GM12878 (cell line): ENCODE measurements at regions not wholly inside any gene's neighbourhood (a gene's known extent, or its start where the extent isn't known, plus 50 kb on each side); places are given as distances from the start of the nearest gene placed in this dataset.

Source experiments
- ATAC-seq: fragments of 200-7000 bp; cut with Tn5 transposase; 3 replicates; pipeline ENCODE4 v1.9.1; 2020; ENCODE audit warnings: mild to moderate bottlenecking, moderate library complexity
- BruUV-seq: library from RNA; stranded (reverse); fragments of 400-500 nt; replicated peaks from 2 replicates; lab custom pipeline; 2021; lab: Mats Ljungman, UMichigan
- CTCF ChIA-PET: fragments of 300-600 bp; sonication (Branson Sonifier 250); formaldehyde crosslinking; extraction: SDS; loops from one replicate; lab custom pipeline; 2021; ENCODE audit warnings: inconsistent platforms; lab: Yijun Ruan, JAX
- POLR2A ChIA-PET: fragments of 350-600 bp; formaldehyde crosslinking; extraction: SDS; loops from one replicate; lab custom pipeline; 2021; ENCODE audit warnings: inconsistent platforms; lab: Charles Lee
- RAD21 ChIA-PET: fragments of 300-600 bp; sonication (Branson Sonifier 250); formaldehyde crosslinking; loops from one replicate; lab custom pipeline; 2023; ENCODE audit warnings: antibody characterized with exemption; ENCODE audit not compliant: unreplicated experiment; lab: Charles Lee
- SMC1A ChIA-PET: fragments of 300-600 bp; sonication (Branson Sonifier 250); formaldehyde crosslinking; loops from one replicate; lab custom pipeline; 2023; ENCODE audit not compliant: unreplicated experiment, uncharacterized antibody; lab: Charles Lee
- DNase-seq: peaks from one replicate; pipeline ENCODE4 v3.0.0-alpha.2; 2011; ENCODE audit warnings: low read depth, low spot score
- FAIRE-seq: peaks from 3 replicates; lab custom pipeline; 2011; peaks lifted over from hg19 to GRCh38; lab: Jason Lieb, UNC
- H2AFZ ChIP-seq: 2 replicates; pipeline ENCODE4 v1.6.0; 2011; ENCODE audit warnings: low read depth, low read length, control low read depth; ENCODE audit not compliant: control insufficient read depth
- H3K27ac ChIP-seq: 2 replicates; pipeline ENCODE4 v1.5.1; 2011; ENCODE audit warnings: control low read depth; ENCODE audit not compliant: control insufficient read depth, insufficient read depth
- H3K27me3 ChIP-seq, 2 experiments: replicated peaks in 1 of 2; 2 replicates each; pipeline versions ENCODE4 v1.6.0 to v1.6.1; 2011; ENCODE audit warnings: low read length in 1 of 2; ENCODE audit not compliant: control insufficient read depth in 2 of 2, insufficient read depth in 2 of 2
- H3K36me3 ChIP-seq, 2 experiments: 2 replicates each; pipeline ENCODE4 v1.5.1; 2011; ENCODE audit warnings: low read length in 1 of 2; ENCODE audit not compliant: control insufficient read depth in 2 of 2, insufficient read depth in 2 of 2
- H3K4me1 ChIP-seq: 2 replicates; pipeline ENCODE4 v1.6.1; 2011; ENCODE audit warnings: mild to moderate bottlenecking, low read length, moderate library complexity, mixed read lengths; ENCODE audit not compliant: control insufficient read depth, insufficient read depth
- H3K4me2 ChIP-seq: 2 replicates; pipeline ENCODE4 v1.6.0; 2011; ENCODE audit warnings: control low read depth; ENCODE audit not compliant: control insufficient read depth, insufficient read depth
- H3K4me3 ChIP-seq: fragments of 200-600 bp; sonication (generic); 2 replicates; pipeline ENCODE4 v1.5.1; 2016
- H3K79me2 ChIP-seq: 2 replicates; pipeline ENCODE4 v1.6.0; 2011; ENCODE audit warnings: low read length; ENCODE audit not compliant: control insufficient read depth, insufficient read depth
- H3K9ac ChIP-seq: 2 replicates; pipeline ENCODE4 v1.8.0; 2011; ENCODE audit warnings: low read length, control low read depth, mixed read lengths; ENCODE audit not compliant: control insufficient read depth, insufficient read depth
- H3K9me3 ChIP-seq: replicated peaks from 3 replicates; pipeline ENCODE4 v1.5.1; 2011; ENCODE audit warnings: mild to moderate bottlenecking, low read length; ENCODE audit not compliant: control insufficient read depth, insufficient read depth
- H4K20me1 ChIP-seq: 2 replicates; pipeline ENCODE4 v1.6.0; 2011; ENCODE audit not compliant: control insufficient read depth, insufficient read depth
- BACH1 ChIP-seq: fragments of 450-650 bp; IDR thresholded peaks from 2 replicates; pipeline ENCODE4 v1.6.1; 2017; ENCODE audit warnings: mild to moderate bottlenecking, borderline replicate concordance
- GATAD2B ChIP-seq: fragments of 450-650 bp; conservative IDR thresholded peaks from 2 replicates; pipeline ENCODE4 v1.6.1; 2017; ENCODE audit warnings: low read depth, mild to moderate bottlenecking, moderate library complexity
- IRF5 ChIP-seq: fragments of 450-650 bp; IDR thresholded peaks from 2 replicates; pipeline ENCODE4 v1.6.1; 2017; ENCODE audit warnings: borderline replicate concordance
- KAT2A ChIP-seq: conservative IDR thresholded peaks from 2 replicates; pipeline ENCODE4 v1.6.1; 2011; ENCODE audit warnings: low read depth, low read length; ENCODE audit not compliant: control insufficient read depth
- LARP7 ChIP-seq: fragments of 450-650 bp; IDR thresholded peaks from 2 replicates; pipeline ENCODE4 v1.6.1; 2017; ENCODE audit warnings: mild to moderate bottlenecking
- MLLT1 ChIP-seq: fragments of 450-650 bp; IDR thresholded peaks from 2 replicates; pipeline ENCODE4 v1.6.1; 2016; ENCODE audit warnings: mild to moderate bottlenecking
- MTA2 ChIP-seq: fragments of 450-650 bp; IDR thresholded peaks from 2 replicates; pipeline ENCODE4 v1.6.1; 2016; ENCODE audit warnings: low read depth, mild to moderate bottlenecking, moderate library complexity
- NKRF ChIP-seq: fragments of 450-650 bp; conservative IDR thresholded peaks from 2 replicates; pipeline ENCODE4 v1.6.1; 2017; ENCODE audit warnings: mild to moderate bottlenecking, moderate library complexity
- PAX8 ChIP-seq: fragments of 450-650 bp; IDR thresholded peaks from 2 replicates; pipeline ENCODE4 v1.6.1; 2017; ENCODE audit warnings: mild to moderate bottlenecking, moderate library complexity
- PBX3 ChIP-seq: IDR thresholded peaks from 2 replicates; pipeline ENCODE4 v1.6.1; 2011; ENCODE audit warnings: mild to moderate bottlenecking, low read depth, low read length, moderate library complexity; ENCODE audit not compliant: insufficient replicate concordance
- SREBF2 ChIP-seq: IDR thresholded peaks from 2 replicates; pipeline ENCODE4 v1.6.1; 2012; ENCODE audit warnings: mild to moderate bottlenecking, low read length
- TBL1XR1 ChIP-seq: IDR thresholded peaks from 2 replicates; pipeline ENCODE4 v1.6.1; 2012; ENCODE audit warnings: low read depth, low read length, improper control_type of control experiment
- USF1 ChIP-seq: IDR thresholded peaks from 2 replicates; pipeline ENCODE4 v1.6.1; 2011; ENCODE audit warnings: borderline replicate concordance, low read depth, mild to moderate bottlenecking, moderate library complexity, mixed read lengths, low read length; ENCODE audit not compliant: insufficient read depth; ENCODE audit errors: extremely low read length
- YBX1 ChIP-seq: fragments of 450-650 bp; IDR thresholded peaks from 2 replicates; pipeline ENCODE4 v1.6.1; 2016; ENCODE audit warnings: antibody characterized with exemption
- ZBTB33 ChIP-seq: fragments of 450-650 bp; IDR thresholded peaks from 2 replicates; pipeline ENCODE4 v1.6.1; 2017; ENCODE audit warnings: mild to moderate bottlenecking
- ZNF274 ChIP-seq: IDR thresholded peaks from one replicate; pipeline ENCODE4 v1.8.0; 2011; ENCODE audit not compliant: insufficient read length, insufficient read depth
- WGBS: methylation state at CpG from one replicate; pipeline ENCODE4 v1.1.6; 2016; ENCODE audit warnings: low lambda C conversion rate; ENCODE audit not compliant: insufficient replicate concordance, insufficient coverage; ENCODE audit errors: missing lambda C conversion rate; 5-methylcytosine and 5-hydroxymethylcytosine counted together
- in situ Hi-C: fragments of 300-500 bp; cut with MboI; formaldehyde crosslinking; loops from 9 replicates; pipeline ENCODE4 v1.14.3; 2018; ENCODE audit warnings: mixed read lengths
- intact Hi-C: fragments of 100-400 bp; cut with micrococcal nuclease; formaldehyde crosslinking; loops from one replicate; pipeline ENCODE4 v1.14.2; 2022; ENCODE audit not compliant: unreplicated experiment

- no peaks in the 10 kb centered on the region for H3K36me3 ChIP-seq
- CTCF ChIA-PET = interaction anchor here (1.8 kb wide), 1 partner anchor 28 kb away, joined by 4 read pairs; no protein-coding TSS in a partner anchor
- no peak for TF ChIP-seq YBX1
- TF ChIP-seq ZNF274 = no peak
- no peak for TF ChIP-seq MTA2
- TF ChIP-seq GATAD2B = no peak
- TF ChIP-seq IRF5 = no peak
- TF ChIP-seq TBL1XR1 = no peak
- no peak for TF ChIP-seq PAX8
- no peak for TF ChIP-seq KAT2A
- no peak for TF ChIP-seq NKRF
- no peak for TF ChIP-seq ZBTB33
- no peak for TF ChIP-seq BACH1
- no peak for TF ChIP-seq SREBF2
- no peak for TF ChIP-seq LARP7
- TF ChIP-seq MLLT1 = no peak
- TF ChIP-seq USF1 = no peak
- TF ChIP-seq PBX3 = no peak
- TF ChIP-seq, all 136 proteins: peak for 0
Measured at GRCh38 chr3:68482565-68482964, 449.8 kb downstream of the TAFA4 start.

More at GRCh38 chr3:68482565-68482964, 449.8 kb downstream of the TAFA4 start:
- Histone ChIP-seq H3K4me3 (no peak overlapping the region), H3K4me1 (no peaks in the 10 kb centered on the region), H3K27ac (no peak overlapping the region), H4K20me1 (no peaks in the 10 kb centered on the region), H3K27me3 (no peaks in the 10 kb centered on the region), H3K79me2 (no peaks in the 10 kb centered on the region), H3K9me3 (no peaks in the 10 kb centered on the region), H3K9ac (no peak overlapping the region), H3K4me2 (no peak overlapping the region), H2AFZ (no peak overlapping the region)
- FAIRE-seq (no peak), ATAC-seq (no peak), DNase-seq (no peak)
- ChIA-PET POLR2A (no interaction called here), RAD21 (no interaction called here), SMC1A (no interaction called here)
- no TSS peak for BruUV-seq
- WGBS = 0% methylated on average over 2 of the region's 2 CpGs
- intact Hi-C loops = no loop called here
- in situ Hi-C loops = no loop called here
